ENCODE measurements at regions not wholly inside any gene's neighbourhood (a gene's known extent, or its start where the extent isn't known, plus 50 kb on each side); places are given as distances from the start of the nearest gene placed in this dataset.

GRCh38 chr1:87683196-87683956 is 354.7 kb downstream of the LMO4 start:
- Mint-ChIP-seq H3K36me3 (no peaks in the 10 kb centered on the region), H3K27ac (no peak overlapping the region), H3K4me3 (no peak overlapping the region), H3K4me1 (no peaks in the 10 kb centered on the region), H3K9me3 (no peaks in the 10 kb centered on the region)
- ATAC-seq (no peak), DNase-seq (ENCODE audit: low spot score in 2 of 2) (no peak)

GRCh38 chr1:87684194-87684593 is 355.5 kb downstream of the LMO4 start:
- H3K36me3 Mint-ChIP-seq, result no peaks in the 10 kb centered on the region
- no peak for DNase-seq (ENCODE audit: low spot score in 2 of 2)

GRCh38 chr1:87684713-87685205 is 356.1 kb downstream of the LMO4 start:
- Mint-ChIP-seq H3K9me3 (no peaks in the 10 kb centered on the region), H3K4me3 (peak overlapping the region; percentile 48), H3K4me1 (no peaks in the 10 kb centered on the region), H3K27ac (peak overlapping the region; percentile 15), H3K36me3 (no peaks in the 10 kb centered on the region)
- DNase-seq (ENCODE audit: low spot score in 2 of 2) (no peak), ATAC-seq (no peak)

More at GRCh38 chr1:87684194-87684593, 355.5 kb downstream of the LMO4 start:
- H3K9me3 Mint-ChIP-seq, result no peaks in the 10 kb centered on the region
- peak overlapping the region; percentile 15 for H3K27ac Mint-ChIP-seq
- no peaks in the 10 kb centered on the region for H3K4me1 Mint-ChIP-seq
- peak overlapping the region; percentile 48 for H3K4me3 Mint-ChIP-seq
- ATAC-seq, result peak; percentile 11

GRCh38 chr1:87685311-87686135 is 356.8 kb downstream of the LMO4 start:
- no peak overlapping the region for H3K27ac Mint-ChIP-seq
- no peaks in the 10 kb centered on the region for H3K4me1 Mint-ChIP-seq
- no peaks in the 10 kb centered on the region for H3K9me3 Mint-ChIP-seq
- H3K36me3 Mint-ChIP-seq, result no peaks in the 10 kb centered on the region
- no peak for ATAC-seq
- no peak overlapping the region for H3K4me3 Mint-ChIP-seq
- DNase-seq (ENCODE audit: low spot score in 2 of 2), result no peak

GRCh38 chr1:87686136-87686495 is 357.4 kb downstream of the LMO4 start:
- no peaks in the 10 kb centered on the region for H3K36me3 Mint-ChIP-seq
- no peaks in the 10 kb centered on the region for H3K9me3 Mint-ChIP-seq

GRCh38 chr1:87686671-87687070 is 358.0 kb downstream of the LMO4 start:
- H3K36me3 Mint-ChIP-seq, result no peaks in the 10 kb centered on the region
- no peak overlapping the region for H3K27ac Mint-ChIP-seq
- no peaks in the 10 kb centered on the region for H3K9me3 Mint-ChIP-seq
- DNase-seq (ENCODE audit: low spot score in 2 of 2) (no peak), ATAC-seq (no peak)
- H3K4me3 Mint-ChIP-seq, result no peak overlapping the region
- H3K4me1 Mint-ChIP-seq, result no peaks in the 10 kb centered on the region

More at GRCh38 chr1:87686136-87686495, 357.4 kb downstream of the LMO4 start:
- no peak for DNase-seq (ENCODE audit: low spot score in 2 of 2)
- no peak for ATAC-seq
- Mint-ChIP-seq H3K4me3 (no peak overlapping the region), H3K4me1 (no peaks in the 10 kb centered on the region), H3K27ac (no peak overlapping the region)

- H3K4me1 Mint-ChIP-seq, result no peaks in the 10 kb centered on the region
- DNase-seq (ENCODE audit: low spot score in 2 of 2), result no peak
- H3K4me3 Mint-ChIP-seq, result no peak overlapping the region
- no peaks in the 10 kb centered on the region for H3K9me3 Mint-ChIP-seq
- H3K27ac Mint-ChIP-seq, result no peak overlapping the region
- ATAC-seq, result no peak
- no peaks in the 10 kb centered on the region for H3K36me3 Mint-ChIP-seq
Observed at GRCh38 chr1:87688136-87688535, 359.5 kb downstream of the LMO4 start.

- Mint-ChIP-seq H3K36me3 (no peaks in the 10 kb centered on the region), H3K4me1 (no peaks in the 10 kb centered on the region), H3K4me3 (no peak overlapping the region), H3K27ac (no peak overlapping the region), H3K9me3 (no peaks in the 10 kb centered on the region)
- DNase-seq (ENCODE audit: low spot score in 2 of 2) (no peak), ATAC-seq (no peak)
Observed at GRCh38 chr1:87689487-87689886, 360.8 kb downstream of the LMO4 start.

- Mint-ChIP-seq H3K36me3 (no peaks in the 10 kb centered on the region), H3K4me1 (no peaks in the 10 kb centered on the region), H3K4me3 (no peak overlapping the region), H3K27ac (no peak overlapping the region), H3K9me3 (peaks cover 8% of the 10 kb centered on the region)
- DNase-seq (ENCODE audit: low spot score in 2 of 2), result no peak
- no peak for ATAC-seq
Observed at GRCh38 chr1:87696483-87696882, 367.8 kb downstream of the LMO4 start.

GRCh38 chr1:87702455-87702854 is 373.8 kb downstream of the LMO4 start:
- H3K27ac Mint-ChIP-seq, result no peak overlapping the region
- no peaks in the 10 kb centered on the region for H3K4me1 Mint-ChIP-seq
- H3K9me3 Mint-ChIP-seq, result peaks cover 11% of the 10 kb centered on the region
- no peaks in the 10 kb centered on the region for H3K36me3 Mint-ChIP-seq
- no peak overlapping the region for H3K4me3 Mint-ChIP-seq
- ATAC-seq (no peak), DNase-seq (ENCODE audit: low spot score in 2 of 2) (no peak)

- no peaks in the 10 kb centered on the region for H3K36me3 Mint-ChIP-seq
- H3K27ac Mint-ChIP-seq, result no peak overlapping the region
- H3K4me1 Mint-ChIP-seq, result no peaks in the 10 kb centered on the region
- no peak for DNase-seq (ENCODE audit: low spot score in 2 of 2)
- H3K4me3 Mint-ChIP-seq, result no peak overlapping the region
- ATAC-seq, result no peak
- H3K9me3 Mint-ChIP-seq, result peaks cover 8% of the 10 kb centered on the region
Observed at GRCh38 chr1:87705233-87705632, 376.6 kb downstream of the LMO4 start.

- Mint-ChIP-seq H3K4me3 (no peak overlapping the region), H3K27ac (no peak overlapping the region), H3K9me3 (peaks cover 3% of the 10 kb centered on the region), H3K36me3 (no peaks in the 10 kb centered on the region), H3K4me1 (no peaks in the 10 kb centered on the region)
- ATAC-seq (no peak), DNase-seq (ENCODE audit: low spot score in 2 of 2) (no peak)
Observed at GRCh38 chr1:87706203-87706602, 377.5 kb downstream of the LMO4 start.

GRCh38 chr1:87706779-87707228 is 378.1 kb downstream of the LMO4 start:
- H3K9me3 Mint-ChIP-seq, result peaks cover 2% of the 10 kb centered on the region
- no peaks in the 10 kb centered on the region for H3K4me1 Mint-ChIP-seq
- no peaks in the 10 kb centered on the region for H3K36me3 Mint-ChIP-seq
- ATAC-seq (no peak), DNase-seq (ENCODE audit: low spot score in 2 of 2) (no peak)
- no peak overlapping the region for H3K27ac Mint-ChIP-seq
- H3K4me3 Mint-ChIP-seq, result no peak overlapping the region

- H3K27ac Mint-ChIP-seq, result no peak overlapping the region
- no peak overlapping the region for H3K4me3 Mint-ChIP-seq
- DNase-seq (ENCODE audit: low spot score in 2 of 2) (no peak), ATAC-seq (no peak)
- H3K36me3 Mint-ChIP-seq, result no peaks in the 10 kb centered on the region
- no peaks in the 10 kb centered on the region for H3K4me1 Mint-ChIP-seq
- no peaks in the 10 kb centered on the region for H3K9me3 Mint-ChIP-seq
Observed at GRCh38 chr1:87707411-87707810, 378.7 kb downstream of the LMO4 start.

- ATAC-seq (peak; percentile 8), DNase-seq (ENCODE audit: low spot score in 2 of 2) (no peak)
- Mint-ChIP-seq H3K9me3 (no peaks in the 10 kb centered on the region), H3K36me3 (no peaks in the 10 kb centered on the region), H3K4me3 (no peak overlapping the region), H3K4me1 (no peaks in the 10 kb centered on the region), H3K27ac (no peak overlapping the region)
Observed at GRCh38 chr1:87712261-87713010, 383.8 kb downstream of the LMO4 start.

Data from stimulated activated effector memory CD8-positive, alpha-beta T cell treated with anti-CD3 and anti-CD28 coated beads, Interleukin-12 subunit alpha, Interleukin-12 subunit beta, amount 100 ng/mL, for 72 hours (primary cell).